ENCODE measurements at regions not wholly inside any gene's neighbourhood (a gene's known extent, or its start where the extent isn't known, plus 50 kb on each side); places are given as distances from the start of the nearest gene placed in this dataset.

DNA sequence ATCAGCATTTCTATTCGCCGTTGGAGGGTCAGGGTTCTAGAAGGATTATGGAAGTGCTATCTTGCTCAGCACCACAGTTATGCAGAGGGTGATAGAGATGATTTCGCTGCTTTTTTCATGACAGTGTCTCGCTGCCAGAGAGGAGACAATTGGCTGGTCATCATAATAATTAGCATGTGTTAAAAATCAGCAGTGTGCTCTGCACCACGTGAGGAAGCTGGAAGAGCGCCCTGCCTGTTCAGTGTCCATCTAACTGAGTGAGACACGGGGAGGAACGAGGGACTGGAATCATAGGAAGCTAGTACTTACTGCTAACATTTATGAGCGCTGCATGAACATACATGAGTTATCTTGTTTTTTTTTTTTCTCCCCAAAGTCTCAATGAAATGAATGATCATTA lies 116.2 kb upstream of the PLAAT1 start (continued):
- TF ChIP-seq, protein P1, sequence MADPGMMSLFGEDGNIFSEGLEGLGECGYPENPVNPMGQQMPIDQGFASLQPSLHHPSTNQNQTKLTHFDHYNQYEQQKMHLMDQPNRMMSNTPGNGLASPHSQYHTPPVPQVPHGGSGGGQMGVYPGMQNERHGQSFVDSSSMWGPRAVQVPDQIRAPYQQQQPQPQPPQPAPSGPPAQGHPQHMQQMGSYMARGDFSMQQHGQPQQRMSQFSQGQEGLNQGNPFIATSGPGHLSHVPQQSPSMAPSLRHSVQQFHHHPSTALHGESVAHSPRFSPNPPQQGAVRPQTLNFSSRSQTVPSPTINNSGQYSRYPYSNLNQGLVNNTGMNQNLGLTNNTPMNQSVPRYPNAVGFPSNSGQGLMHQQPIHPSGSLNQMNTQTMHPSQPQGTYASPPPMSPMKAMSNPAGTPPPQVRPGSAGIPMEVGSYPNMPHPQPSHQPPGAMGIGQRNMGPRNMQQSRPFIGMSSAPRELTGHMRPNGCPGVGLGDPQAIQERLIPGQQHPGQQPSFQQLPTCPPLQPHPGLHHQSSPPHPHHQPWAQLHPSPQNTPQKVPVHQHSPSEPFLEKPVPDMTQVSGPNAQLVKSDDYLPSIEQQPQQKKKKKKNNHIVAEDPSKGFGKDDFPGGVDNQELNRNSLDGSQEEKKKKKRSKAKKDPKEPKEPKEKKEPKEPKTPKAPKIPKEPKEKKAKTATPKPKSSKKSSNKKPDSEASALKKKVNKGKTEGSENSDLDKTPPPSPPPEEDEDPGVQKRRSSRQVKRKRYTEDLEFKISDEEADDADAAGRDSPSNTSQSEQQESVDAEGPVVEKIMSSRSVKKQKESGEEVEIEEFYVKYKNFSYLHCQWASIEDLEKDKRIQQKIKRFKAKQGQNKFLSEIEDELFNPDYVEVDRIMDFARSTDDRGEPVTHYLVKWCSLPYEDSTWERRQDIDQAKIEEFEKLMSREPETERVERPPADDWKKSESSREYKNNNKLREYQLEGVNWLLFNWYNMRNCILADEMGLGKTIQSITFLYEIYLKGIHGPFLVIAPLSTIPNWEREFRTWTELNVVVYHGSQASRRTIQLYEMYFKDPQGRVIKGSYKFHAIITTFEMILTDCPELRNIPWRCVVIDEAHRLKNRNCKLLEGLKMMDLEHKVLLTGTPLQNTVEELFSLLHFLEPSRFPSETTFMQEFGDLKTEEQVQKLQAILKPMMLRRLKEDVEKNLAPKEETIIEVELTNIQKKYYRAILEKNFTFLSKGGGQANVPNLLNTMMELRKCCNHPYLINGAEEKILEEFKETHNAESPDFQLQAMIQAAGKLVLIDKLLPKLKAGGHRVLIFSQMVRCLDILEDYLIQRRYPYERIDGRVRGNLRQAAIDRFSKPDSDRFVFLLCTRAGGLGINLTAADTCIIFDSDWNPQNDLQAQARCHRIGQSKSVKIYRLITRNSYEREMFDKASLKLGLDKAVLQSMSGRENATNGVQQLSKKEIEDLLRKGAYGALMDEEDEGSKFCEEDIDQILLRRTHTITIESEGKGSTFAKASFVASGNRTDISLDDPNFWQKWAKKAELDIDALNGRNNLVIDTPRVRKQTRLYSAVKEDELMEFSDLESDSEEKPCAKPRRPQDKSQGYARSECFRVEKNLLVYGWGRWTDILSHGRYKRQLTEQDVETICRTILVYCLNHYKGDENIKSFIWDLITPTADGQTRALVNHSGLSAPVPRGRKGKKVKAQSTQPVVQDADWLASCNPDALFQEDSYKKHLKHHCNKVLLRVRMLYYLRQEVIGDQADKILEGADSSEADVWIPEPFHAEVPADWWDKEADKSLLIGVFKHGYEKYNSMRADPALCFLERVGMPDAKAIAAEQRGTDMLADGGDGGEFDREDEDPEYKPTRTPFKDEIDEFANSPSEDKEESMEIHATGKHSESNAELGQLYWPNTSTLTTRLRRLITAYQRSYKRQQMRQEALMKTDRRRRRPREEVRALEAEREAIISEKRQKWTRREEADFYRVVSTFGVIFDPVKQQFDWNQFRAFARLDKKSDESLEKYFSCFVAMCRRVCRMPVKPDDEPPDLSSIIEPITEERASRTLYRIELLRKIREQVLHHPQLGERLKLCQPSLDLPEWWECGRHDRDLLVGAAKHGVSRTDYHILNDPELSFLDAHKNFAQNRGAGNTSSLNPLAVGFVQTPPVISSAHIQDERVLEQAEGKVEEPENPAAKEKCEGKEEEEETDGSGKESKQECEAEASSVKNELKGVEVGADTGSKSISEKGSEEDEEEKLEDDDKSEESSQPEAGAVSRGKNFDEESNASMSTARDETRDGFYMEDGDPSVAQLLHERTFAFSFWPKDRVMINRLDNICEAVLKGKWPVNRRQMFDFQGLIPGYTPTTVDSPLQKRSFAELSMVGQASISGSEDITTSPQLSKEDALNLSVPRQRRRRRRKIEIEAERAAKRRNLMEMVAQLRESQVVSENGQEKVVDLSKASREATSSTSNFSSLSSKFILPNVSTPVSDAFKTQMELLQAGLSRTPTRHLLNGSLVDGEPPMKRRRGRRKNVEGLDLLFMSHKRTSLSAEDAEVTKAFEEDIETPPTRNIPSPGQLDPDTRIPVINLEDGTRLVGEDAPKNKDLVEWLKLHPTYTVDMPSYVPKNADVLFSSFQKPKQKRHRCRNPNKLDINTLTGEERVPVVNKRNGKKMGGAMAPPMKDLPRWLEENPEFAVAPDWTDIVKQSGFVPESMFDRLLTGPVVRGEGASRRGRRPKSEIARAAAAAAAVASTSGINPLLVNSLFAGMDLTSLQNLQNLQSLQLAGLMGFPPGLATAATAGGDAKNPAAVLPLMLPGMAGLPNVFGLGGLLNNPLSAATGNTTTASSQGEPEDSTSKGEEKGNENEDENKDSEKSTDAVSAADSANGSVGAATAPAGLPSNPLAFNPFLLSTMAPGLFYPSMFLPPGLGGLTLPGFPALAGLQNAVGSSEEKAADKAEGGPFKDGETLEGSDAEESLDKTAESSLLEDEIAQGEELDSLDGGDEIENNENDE (IDR thresholded peaks at IDR 0.05; ENCODE audit: insufficient replicate concordance, low read length), result no peak
- TF ChIP-seq RBBP5 (IDR thresholded peaks at IDR 0.05; ENCODE audit: borderline replicate concordance, low read depth, low read length), result no peak
